A673 (cell line): ENCODE measurements at regions not wholly inside any gene's neighbourhood (a gene's known extent, or its start where the extent isn't known, plus 50 kb on each side); places are given as distances from the start of the nearest gene placed in this dataset.

Experiments used
- BruUV-seq: library from RNA; stranded (reverse); fragments of 400-500 nt; replicated peaks from 2 replicates; lab custom pipeline; 2021; lab: Mats Ljungman, UMichigan
- CTCF ChIA-PET: fragments of 300-600 bp; sonication (Branson Sonifier 250); formaldehyde crosslinking; loops from one replicate; lab custom pipeline; 2022; ENCODE audit warnings: antibody characterized with exemption; lab: Charles Lee
- POLR2A ChIA-PET: fragments of 300-600 bp; sonication (Branson Sonifier 250); formaldehyde crosslinking; loops from one replicate; lab custom pipeline; 2022; ENCODE audit warnings: antibody characterized with exemption; ENCODE audit not compliant: low non-redundant PET; lab: Charles Lee
- DNase-seq: peaks from one replicate; pipeline ENCODE4 v3.0.0-alpha.2; 2015; ENCODE audit warnings: low spot score
- H3K27ac ChIP-seq: fragments of 200-600 bp; sonication (generic); 2 replicates; pipeline ENCODE4 v1.5.1; 2016; ENCODE audit warnings: mixed run types, low read depth, mild to moderate bottlenecking, mixed read lengths, antibody characterized with exemption, low read length; ENCODE audit not compliant: poor library complexity, severe bottlenecking
- H3K27me3 ChIP-seq: fragments of 200-600 bp; sonication (generic); replicated peaks from 2 replicates; pipeline ENCODE4 v1.6.1; 2017; ENCODE audit warnings: mixed run types, low read depth, mild to moderate bottlenecking, mixed read lengths, antibody characterized with exemption, low read length; ENCODE audit not compliant: insufficient read depth, poor library complexity
- H3K36me3 ChIP-seq: fragments of 200-600 bp; sonication (generic); 2 replicates; pipeline ENCODE4 v1.6.1; 2016; ENCODE audit warnings: mixed run types, mild to moderate bottlenecking, mixed read lengths, antibody characterized with exemption, low read length; ENCODE audit not compliant: insufficient read depth, poor library complexity, severe bottlenecking
- H3K4me1 ChIP-seq: fragments of 200-600 bp; sonication (generic); 2 replicates; pipeline ENCODE4 v1.6.1; 2017; ENCODE audit warnings: mixed run types, mild to moderate bottlenecking, mixed read lengths, antibody characterized with exemption, low read length; ENCODE audit not compliant: insufficient read depth, poor library complexity, severe bottlenecking
- H3K4me3 ChIP-seq: fragments of 200-600 bp; sonication (generic); 2 replicates; pipeline ENCODE4 v1.5.1; 2016; ENCODE audit warnings: low read depth, mixed run types, mild to moderate bottlenecking, mixed read lengths, low read length; ENCODE audit not compliant: poor library complexity, severe bottlenecking
- H3K9me3 ChIP-seq: fragments of 200-600 bp; sonication (generic); 2 replicates; pipeline ENCODE4 v1.6.1; 2016; ENCODE audit warnings: mixed run types, low read depth, mild to moderate bottlenecking, mixed read lengths, antibody characterized with exemption, low read length; ENCODE audit not compliant: poor library complexity, severe bottlenecking
- CTCF ChIP-seq: fragments of 300-800, 200-600 bp; sonication (generic); conservative IDR thresholded peaks from 2 replicates; pipeline ENCODE4 v1.5.1; 2017; ENCODE audit warnings: low read depth, mild to moderate bottlenecking, antibody characterized with exemption, low read length, moderate library complexity, mixed read lengths
- EZH2 ChIP-seq: fragments of 200-600 bp; sonication (generic); IDR thresholded peaks from 2 replicates; pipeline ENCODE4 v1.6.1; 2017; ENCODE audit warnings: borderline replicate concordance, low read depth, mild to moderate bottlenecking, mixed read lengths, antibody characterized with exemption, low read length; ENCODE audit not compliant: poor library complexity, severe bottlenecking
- intact Hi-C: fragments of 100-400 bp; cut with micrococcal nuclease; formaldehyde crosslinking; loops from one replicate; pipeline ENCODE4 v1.10.0; 2022; ENCODE audit not compliant: unreplicated experiment

- intact Hi-C loops = no loop called here
- CTCF ChIA-PET = no interaction called here
- DNase-seq = no peak
These were observed 575.4 kb upstream of the SORCS1 start for GRCh38 chr10:107739951-107740350.

GRCh38 chr10:107733328-107734130, 569.0 kb upstream of the SORCS1 start:
- ChIA-PET POLR2A (no interaction called here), CTCF (no interaction called here)
- BruUV-seq = no TSS peak
- Histone ChIP-seq H3K27me3 (no peaks in the 10 kb centered on the region), H3K9me3 (no peaks in the 10 kb centered on the region), H3K4me1 (no peaks in the 10 kb centered on the region), H3K4me3 (no peak overlapping the region), H3K36me3 (no peaks in the 10 kb centered on the region), H3K27ac (no peak overlapping the region)
- TF ChIP-seq EZH2 (no peak), CTCF (no peak)
- intact Hi-C loops = no loop called here
- DNase-seq = no peak

More at GRCh38 chr10:107739951-107740350, 575.4 kb upstream of the SORCS1 start:
- Histone ChIP-seq H3K27ac (no peak overlapping the region), H3K27me3 (no peaks in the 10 kb centered on the region), H3K36me3 (no peaks in the 10 kb centered on the region), H3K9me3 (no peaks in the 10 kb centered on the region), H3K4me3 (no peak overlapping the region), H3K4me1 (no peaks in the 10 kb centered on the region)
- BruUV-seq = no TSS peak
- TF ChIP-seq EZH2 (no peak), CTCF (no peak)
- POLR2A ChIA-PET = no interaction called here

- Histone ChIP-seq H3K4me1 (no peaks in the 10 kb centered on the region), H3K36me3 (no peaks in the 10 kb centered on the region), H3K27ac (no peak overlapping the region), H3K4me3 (no peak overlapping the region), H3K27me3 (no peaks in the 10 kb centered on the region), H3K9me3 (no peaks in the 10 kb centered on the region)
- no TSS peak for BruUV-seq
- no peak for TF ChIP-seq CTCF
- TF ChIP-seq EZH2 = no peak
- no peak for DNase-seq
- POLR2A ChIA-PET = no interaction called here
- intact Hi-C loops = no loop called here
- CTCF ChIA-PET = no interaction called here
These were observed 567.5 kb upstream of the SORCS1 start for GRCh38 chr10:107732045-107732444.
